NCI-H748 (cell line): ENCODE measurements at regions not wholly inside any gene's neighbourhood (a gene's known extent, or its start where the extent isn't known, plus 50 kb on each side); places are given as distances from the start of the nearest gene placed in this dataset.
A peak's percentile ranks its signal among the peaks of the same experiment; 100 is the strongest.

ENCODE experiments used
- DNase-seq: peaks from one replicate; lab custom pipeline; 2025; ENCODE audit not compliant: unreplicated experiment; lab: John Stamatoyannopoulos, UW

- DNase-seq, result no peak
Observed at GRCh38 chr5:53326424-53327153, 153.8 kb upstream of the FST start.

GRCh38 chr5:53327811-53328334 lies 152.6 kb upstream of the FST start:
- no peak for DNase-seq

GRCh38 chr5:53330491-53330890 lies 149.9 kb upstream of the FST start:
- DNase-seq, result no peak

DNA sequence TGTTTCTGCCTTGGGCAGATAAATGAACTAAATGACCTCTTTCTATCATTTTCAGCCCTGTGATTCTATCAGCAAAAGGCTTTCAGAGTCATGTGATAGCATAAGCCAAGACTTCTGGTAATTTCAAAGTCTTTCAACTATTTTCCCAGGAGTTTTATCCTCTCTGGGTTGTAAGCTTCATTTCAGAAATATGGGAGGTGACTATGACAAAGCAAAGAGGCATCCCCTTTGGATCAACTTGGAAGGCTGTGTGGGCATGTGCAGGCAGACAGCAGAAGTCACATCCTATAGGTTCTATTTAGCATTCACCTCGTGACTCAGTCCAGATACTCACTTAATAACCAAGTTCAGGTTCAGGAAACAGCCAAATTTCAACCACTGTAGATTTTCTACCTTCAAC lies 149.0 kb upstream of the FST start:
- no peak for DNase-seq

DNA sequence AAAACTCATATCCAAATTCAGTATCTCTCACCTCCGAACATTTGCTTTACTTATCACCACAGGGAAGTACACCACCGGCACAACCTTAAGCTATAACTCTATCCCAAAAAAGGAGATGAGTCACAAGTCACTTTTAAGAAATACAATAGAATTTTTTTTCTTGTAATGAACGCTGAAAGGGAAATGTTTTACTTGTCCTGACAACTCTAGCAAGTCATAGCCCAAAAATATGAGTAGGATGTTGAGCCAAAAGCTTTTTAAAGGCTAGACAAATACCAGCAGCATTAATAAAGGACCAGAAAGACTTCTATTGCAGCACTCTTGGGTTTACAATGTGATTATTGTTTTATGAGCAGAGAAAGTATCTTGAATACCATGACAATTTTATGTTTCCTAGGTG lies 147.3 kb upstream of the FST start:
- DNase-seq, result no peak

DNA sequence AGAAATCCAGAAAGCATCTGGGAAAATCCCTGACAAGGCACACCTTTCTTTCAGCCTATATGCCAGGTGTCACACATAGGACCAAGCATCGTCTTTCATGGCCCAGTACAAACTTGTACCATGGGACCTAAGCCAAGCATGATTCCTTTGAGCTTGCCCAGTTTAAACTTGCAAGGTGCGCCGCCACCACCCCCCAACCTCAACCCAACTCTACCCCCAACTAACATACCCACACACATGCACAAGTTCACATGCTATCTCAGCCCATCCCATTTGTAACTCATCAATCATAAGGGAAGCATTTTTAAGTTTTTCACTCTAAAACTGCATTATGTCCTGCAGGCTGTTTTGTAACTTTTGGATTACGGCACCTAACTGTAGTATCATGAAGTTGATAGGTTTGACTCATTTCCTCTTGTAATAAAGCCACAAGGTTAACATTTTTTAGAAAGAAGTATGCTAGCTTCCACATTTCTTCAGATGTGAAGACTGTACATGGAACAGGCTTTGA lies 145.9 kb upstream of the FST start:
- DNase-seq, result no peak

- DNase-seq, result no peak
Observed at GRCh38 chr5:53335115-53335514, 145.3 kb upstream of the FST start.

DNA sequence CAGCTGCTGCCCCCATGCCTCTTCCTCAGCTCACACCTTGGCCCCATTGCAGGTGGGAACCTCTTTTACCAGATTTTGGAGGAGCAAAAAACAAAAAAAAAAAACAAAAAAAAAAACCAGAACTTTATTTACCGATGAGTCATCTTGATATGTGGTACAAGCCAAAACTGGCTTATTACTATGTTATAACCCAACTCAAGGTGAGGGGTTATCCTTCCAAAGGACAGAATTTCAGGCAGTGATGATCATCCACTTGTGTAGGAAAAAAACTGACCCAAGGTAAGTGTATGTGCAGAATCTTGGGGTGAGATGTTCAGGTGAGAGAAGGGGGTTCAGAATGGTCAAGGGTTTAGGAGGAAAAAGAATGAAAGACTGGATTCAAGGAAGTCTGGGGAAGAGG lies 142.6 kb upstream of the FST start:
- no peak for DNase-seq

DNA sequence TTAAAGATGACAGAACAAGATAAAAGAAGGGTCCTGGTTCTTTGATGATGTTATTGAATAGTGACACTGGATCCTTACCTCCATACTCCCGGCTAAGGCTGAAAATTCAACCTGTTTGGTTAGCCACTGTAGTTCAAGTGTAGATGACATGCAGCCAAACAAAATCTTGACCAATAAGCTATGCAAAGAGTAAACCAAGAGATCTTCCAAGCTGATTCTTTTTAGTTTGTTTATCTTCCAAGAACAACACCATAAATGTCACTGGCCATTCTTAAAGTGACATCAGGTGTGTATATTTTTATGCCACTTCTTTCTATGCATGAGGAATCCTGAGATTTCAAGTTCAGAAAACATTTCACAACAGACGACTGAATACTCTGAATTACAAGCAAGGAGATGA lies 141.5 kb upstream of the FST start:
- no peak for DNase-seq

DNA sequence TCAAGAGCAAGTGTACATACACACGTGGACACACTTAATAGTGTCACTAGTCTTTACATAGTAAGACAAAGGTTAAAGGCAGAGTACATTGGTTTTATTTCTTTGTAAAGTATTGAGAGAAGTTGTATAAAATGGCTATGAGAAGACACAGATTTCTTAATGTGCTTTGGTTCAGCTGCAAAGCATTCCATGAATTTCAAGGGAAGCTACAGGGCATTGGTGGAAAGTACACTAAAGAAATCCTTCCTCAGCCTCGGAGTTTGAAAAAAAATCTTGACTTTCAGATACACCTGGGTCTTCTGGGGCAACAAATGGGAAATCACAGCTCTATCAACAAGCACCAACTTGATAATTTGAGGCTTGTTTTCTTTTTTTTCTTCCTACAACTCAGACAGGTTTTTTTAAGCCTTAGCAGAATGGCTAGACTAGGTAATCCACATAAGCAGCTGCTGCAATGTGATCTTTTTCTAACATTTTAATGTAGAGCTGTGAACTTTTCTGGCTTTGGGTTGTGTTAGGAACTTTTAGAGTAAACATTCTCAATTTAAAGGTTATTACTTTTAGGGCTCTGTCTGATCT lies 140.4 kb upstream of the FST start:
- no peak for DNase-seq

- no peak for DNase-seq
Observed at GRCh38 chr5:53340956-53341750, 139.3 kb upstream of the FST start.

- no peak for DNase-seq
Observed at GRCh38 chr5:53342236-53342635, 138.2 kb upstream of the FST start.

DNA sequence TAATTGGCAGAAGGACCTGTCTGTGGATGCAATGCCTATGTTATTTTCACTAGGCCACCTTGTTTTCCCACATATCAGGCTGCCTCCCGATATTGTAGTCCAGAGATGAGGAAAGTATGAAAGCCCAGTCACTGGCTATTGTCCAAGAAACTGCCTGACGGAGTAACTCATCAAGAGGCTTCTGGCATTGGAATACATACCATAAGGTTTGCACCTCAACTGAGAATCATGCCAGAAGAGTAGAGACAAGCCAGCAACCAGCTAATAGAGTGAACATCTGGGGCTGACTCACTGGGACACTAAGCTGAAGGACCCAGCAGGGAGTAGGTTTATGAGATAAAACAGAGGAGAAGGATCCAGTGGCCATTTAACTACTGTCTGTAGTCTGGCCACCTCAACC lies 137.2 kb upstream of the FST start:
- DNase-seq, result no peak

- DNase-seq, result no peak
Observed at GRCh38 chr5:53350368-53350767, 130.1 kb upstream of the FST start.

GRCh38 chr5:53350991-53351770 lies 129.2 kb upstream of the FST start:
- DNase-seq, result no peak

DNA sequence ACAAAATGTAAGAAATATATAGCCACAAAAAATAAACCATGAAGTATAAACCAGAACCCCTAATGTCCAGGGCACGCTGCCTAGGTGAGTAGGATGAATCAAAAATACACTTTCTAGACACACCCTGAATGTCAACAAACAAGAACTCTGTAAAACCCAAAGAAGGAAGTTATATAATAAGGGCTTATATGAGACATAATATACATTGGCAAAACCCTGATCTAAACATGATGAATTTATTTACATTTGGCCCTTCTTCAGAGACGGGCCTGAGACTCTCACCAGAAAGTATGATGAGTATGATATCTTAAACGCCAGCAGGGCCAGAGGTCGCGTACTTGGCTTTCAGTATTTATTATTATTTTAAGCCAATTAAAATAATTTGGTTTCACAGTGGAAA lies 125.1 kb upstream of the FST start:
- DNase-seq, result peak; percentile 10

- no peak for DNase-seq
Observed at GRCh38 chr5:53355931-53356330, 124.5 kb upstream of the FST start.

DNA sequence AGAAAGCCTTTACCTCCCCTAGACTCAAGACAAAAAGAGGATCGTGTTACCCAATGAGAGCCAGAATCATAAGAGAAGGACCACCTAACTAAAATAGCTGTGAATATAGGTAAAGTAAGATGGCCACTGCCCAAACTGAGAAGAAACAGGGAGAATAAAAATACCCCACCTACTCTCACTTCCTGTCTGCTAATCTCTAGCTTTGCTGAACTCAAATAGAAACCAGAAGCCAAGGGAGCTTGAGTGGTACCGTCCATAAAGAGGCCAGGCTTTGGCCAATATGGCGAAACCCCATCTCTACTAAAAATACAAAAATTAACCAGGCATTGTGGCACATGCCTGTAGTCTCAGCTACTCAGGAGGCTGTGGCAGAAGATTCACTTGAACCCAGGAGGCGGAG lies 123.0 kb upstream of the FST start:
- DNase-seq, result no peak

DNA sequence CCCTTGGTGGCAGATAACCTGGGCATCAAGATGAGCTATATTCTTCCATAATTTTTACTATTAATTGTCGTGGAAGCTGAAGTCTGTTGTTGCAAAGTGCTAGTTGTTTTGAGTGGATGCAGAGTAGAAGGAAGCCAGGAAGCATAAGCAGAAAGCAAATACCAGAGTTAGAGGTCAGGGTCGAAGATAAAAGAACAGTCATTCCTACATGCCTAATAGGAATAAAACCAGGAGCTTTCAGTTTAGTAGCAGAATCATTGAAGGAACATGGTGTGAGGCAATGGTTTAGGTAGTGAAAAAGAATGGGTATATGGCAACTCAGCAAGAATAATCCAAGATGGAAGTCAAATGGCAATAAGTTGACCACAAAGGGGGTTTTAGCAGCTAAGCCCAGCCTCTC lies 121.6 kb upstream of the FST start:
- no peak for DNase-seq

DNA sequence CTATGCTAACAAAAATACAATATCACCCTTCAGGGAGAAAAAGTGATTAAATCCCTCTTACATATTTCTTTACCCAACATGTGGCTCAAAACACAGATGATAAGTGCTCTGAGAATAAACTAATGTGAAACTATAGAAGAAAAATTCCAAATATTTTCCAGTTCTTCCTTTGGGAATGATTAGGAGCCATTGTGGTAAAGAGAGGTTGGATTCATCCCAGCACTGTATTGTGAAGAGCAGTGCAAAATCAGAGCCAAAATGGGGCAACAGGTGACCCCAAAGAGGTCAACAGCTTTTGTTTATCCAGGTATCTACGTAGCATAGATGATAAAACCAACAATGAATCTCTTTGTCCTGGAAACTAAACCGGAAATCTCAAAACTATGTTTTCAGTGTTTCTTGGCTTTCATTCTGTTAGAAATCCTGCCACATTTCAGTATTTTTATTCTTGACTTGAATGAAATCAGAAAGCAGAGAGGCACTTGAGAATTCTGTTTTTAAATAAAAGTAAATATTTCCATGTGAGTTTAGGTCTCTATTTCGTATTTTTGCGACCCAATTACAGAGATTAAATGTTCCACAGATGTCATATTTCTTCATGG lies 120.4 kb upstream of the FST start:
- DNase-seq, result peak; percentile 15

DNA sequence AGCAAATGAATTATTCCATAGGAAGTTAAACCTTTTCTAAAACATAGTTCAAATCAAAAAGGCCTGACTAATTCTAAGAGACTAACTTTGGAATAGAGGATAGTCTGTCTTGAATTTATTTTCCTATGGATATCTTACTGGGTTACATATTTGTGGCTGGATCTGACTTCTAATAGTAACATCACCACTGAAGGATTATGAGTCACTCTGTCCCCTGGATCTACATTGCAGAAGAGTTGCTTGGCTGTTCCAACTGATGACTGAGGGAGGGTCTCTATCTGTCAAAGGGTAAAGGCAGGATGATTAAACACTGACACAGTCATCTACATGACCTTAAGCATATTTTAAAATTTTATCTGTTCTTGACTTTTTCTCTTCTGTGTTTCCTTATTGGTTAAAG lies 119.6 kb upstream of the FST start:
- DNase-seq, result no peak
